H1 (cell line): ENCODE measurements at regions not wholly inside any gene's neighbourhood (a gene's known extent, or its start where the extent isn't known, plus 50 kb on each side); places are given as distances from the start of the nearest gene placed in this dataset.

Source experiments
- CTCF ChIA-PET: fragments of 300-600 bp; sonication (Branson Sonifier 250); formaldehyde crosslinking; loops from one replicate; lab custom pipeline; 2021; ENCODE audit not compliant: partially characterized antibody; lab: Charles Lee
- POLR2A ChIA-PET: fragments of 300-600 bp; sonication (Branson Sonifier 250); formaldehyde crosslinking; loops from one replicate; lab custom pipeline; 2021; ENCODE audit warnings: inconsistent platforms; ENCODE audit not compliant: partially characterized antibody; lab: Charles Lee
- DNase-seq, 2 experiments: peaks; one replicate each; pipeline versions ENCODE4 v3.0.0 to v3.0.0-alpha.2; 2010 to 2022; ENCODE audit warnings: low spot score in 2 of 2, low read depth in 1 of 2, mixed read lengths in 1 of 2
- FAIRE-seq: peaks from 2 replicates; lab custom pipeline; 2011; peaks lifted over from hg19 to GRCh38; lab: Jason Lieb, UNC
- H2AFZ ChIP-seq: 2 replicates; pipeline ENCODE4 v1.8.1; 2012; ENCODE audit warnings: low read length, inconsistent platforms
- H2AK5ac ChIP-seq: 2 replicates; pipeline ENCODE4 v1.6.1; 2013; ENCODE audit warnings: low read depth, low read length
- H2BK120ac ChIP-seq: replicated peaks from 2 replicates; pipeline ENCODE3; 2013; ENCODE audit warnings: low read depth, low read length, inconsistent platforms
- H2BK12ac ChIP-seq: 2 replicates; pipeline ENCODE4 v1.6.1; 2013; ENCODE audit warnings: low read depth, low read length
- H2BK15ac ChIP-seq: 2 replicates; pipeline ENCODE4 v1.6.1; 2013; ENCODE audit warnings: low read length
- H2BK20ac ChIP-seq: 2 replicates; pipeline ENCODE4 v1.6.1; 2013; ENCODE audit warnings: low read length
- H2BK5ac ChIP-seq: 2 replicates; pipeline ENCODE4 v1.6.1; 2013; ENCODE audit warnings: low read depth, low read length
- H3K14ac ChIP-seq: 2 replicates; pipeline ENCODE4 v1.6.1; 2013; ENCODE audit warnings: inconsistent platforms; ENCODE audit not compliant: insufficient read length
- H3K18ac ChIP-seq: 2 replicates; pipeline ENCODE4 v1.6.1; 2013; ENCODE audit warnings: low read length; ENCODE audit errors: extremely low read depth
- H3K23ac ChIP-seq: 2 replicates; pipeline ENCODE4 v1.6.1; 2013; ENCODE audit warnings: inconsistent platforms; ENCODE audit not compliant: insufficient read length
- H3K23me2 ChIP-seq: 2 replicates; pipeline ENCODE4 v1.6.1; 2013; ENCODE audit warnings: low read depth, low read length
- H3K27ac ChIP-seq: 2 replicates; pipeline ENCODE4 v1.6.1; 2011; ENCODE audit warnings: low read depth, low read length, inconsistent platforms
- H3K27me3 ChIP-seq, 4 experiments: replicated peaks in 1 of 4; 1 replicate in 1 of 4; 2 replicates in 3 of 4; pipeline versions ENCODE4 v1.6.1 to v1.8.1; 2011 to 2013; ENCODE audit warnings: low read length in 3 of 4, mild to moderate bottlenecking in 3 of 4, inconsistent platforms in 2 of 4, mixed read lengths in 2 of 4, moderate library complexity in 1 of 4; ENCODE audit not compliant: control insufficient read depth in 3 of 4, insufficient read depth in 3 of 4; ENCODE audit errors: extremely low read depth in 1 of 4
- H3K36me3 ChIP-seq, 4 experiments: 2 replicates each; pipeline versions ENCODE4 v1.6.1 to v1.8.1; 2011 to 2013; ENCODE audit warnings: mild to moderate bottlenecking in 4 of 4, low read length in 3 of 4, moderate library complexity in 2 of 4, control low read depth in 1 of 4, inconsistent platforms in 1 of 4; ENCODE audit not compliant: insufficient read depth in 4 of 4, control insufficient read depth in 2 of 4
- H3K4ac ChIP-seq: replicated peaks from 2 replicates; pipeline ENCODE3; 2013; ENCODE audit warnings: low read length, low read depth, mixed read lengths, inconsistent platforms; ENCODE audit not compliant: insufficient read length
- H3K4me1 ChIP-seq, 4 experiments: replicated peaks in 1 of 4; 1 replicate in 1 of 4; 2 replicates in 3 of 4; pipeline versions ENCODE4 v1.6.1 to v1.8.1; 2011 to 2013; ENCODE audit warnings: low read length in 3 of 4, inconsistent platforms in 2 of 4, mixed read lengths in 1 of 4; ENCODE audit not compliant: insufficient read depth in 4 of 4, control insufficient read depth in 3 of 4
- H3K4me2 ChIP-seq, 2 experiments: 2 replicates each; pipeline versions ENCODE4 v1.6.1 to v1.8.1; 2011 to 2013; ENCODE audit warnings: low read depth in 2 of 2, low read length in 2 of 2, control low read depth in 1 of 2, inconsistent platforms in 1 of 2, mild to moderate bottlenecking in 1 of 2; ENCODE audit not compliant: insufficient read depth in 1 of 2
- H3K4me3 ChIP-seq, 4 experiments: fragments of 200-600, 300-600 bp in 1 of 4; sonication (generic), shearing (Covaris generic), sonication (Bioruptor Twin) in 1 of 4; 2 replicates each; pipeline versions ENCODE4 v1.5.1 to v1.8.1; 2011 to 2016; ENCODE audit warnings: low read length in 4 of 4, low read depth in 3 of 4, control low read depth in 2 of 4, inconsistent platforms in 2 of 4, mild to moderate bottlenecking in 2 of 4, mixed read lengths in 1 of 4, moderate library complexity in 1 of 4; ENCODE audit not compliant: insufficient read depth in 2 of 4; ENCODE audit errors: extremely low read depth in 1 of 4
- H3K56ac ChIP-seq: replicated peaks from 2 replicates; pipeline ENCODE3; 2013; ENCODE audit warnings: low read depth, mild to moderate bottlenecking, mixed read lengths, low read length, inconsistent platforms; ENCODE audit not compliant: insufficient read length
- H3K79me1 ChIP-seq: 2 replicates; pipeline ENCODE4 v1.6.1; 2013; ENCODE audit warnings: low read depth, low read length, control low read depth
- H3K79me2 ChIP-seq, 2 experiments: 2 replicates each; pipeline versions ENCODE4 v1.6.1 to v1.8.1; 2012 to 2013; ENCODE audit warnings: low read length in 2 of 2, mild to moderate bottlenecking in 2 of 2, inconsistent platforms in 1 of 2; ENCODE audit not compliant: insufficient read depth in 2 of 2, control insufficient read depth in 1 of 2
- H3K9ac ChIP-seq, 4 experiments: replicated peaks in 1 of 4; 1 replicate in 1 of 4; 2 replicates in 3 of 4; pipeline versions ENCODE4 v1.6.1 to v1.8.1; 2011 to 2013; ENCODE audit warnings: low read depth in 3 of 4, low read length in 3 of 4, control low read depth in 2 of 4, mild to moderate bottlenecking in 2 of 4, moderate library complexity in 2 of 4, inconsistent platforms in 1 of 4; ENCODE audit errors: extremely low read depth in 1 of 4
- H3K9me3 ChIP-seq, 2 experiments: 2 replicates each; pipeline versions ENCODE4 v1.6.1 to v1.8.1; 2012 to 2013; ENCODE audit warnings: mild to moderate bottlenecking in 2 of 2, moderate library complexity in 2 of 2, control low read depth in 1 of 2, inconsistent platforms in 1 of 2, low read depth in 1 of 2, low read length in 1 of 2, mixed read lengths in 1 of 2; ENCODE audit not compliant: insufficient read depth in 2 of 2
- H4K20me1 ChIP-seq, 2 experiments: replicated peaks in 1 of 2; 2 replicates each; pipeline versions ENCODE3 to v1.8.1; 2011 to 2013; ENCODE audit warnings: inconsistent platforms in 2 of 2, low read length in 2 of 2, mild to moderate bottlenecking in 1 of 2; ENCODE audit not compliant: insufficient read depth in 2 of 2, control insufficient read depth in 1 of 2
- H4K5ac ChIP-seq: 2 replicates; pipeline ENCODE4 v1.6.1; 2013; ENCODE audit warnings: low read length, low read depth, mixed read lengths, inconsistent platforms; ENCODE audit not compliant: insufficient read length
- H4K8ac ChIP-seq: 2 replicates; pipeline ENCODE4 v1.8.0; 2013; ENCODE audit warnings: mild to moderate bottlenecking, moderate library complexity, low read length, inconsistent platforms; ENCODE audit not compliant: insufficient read depth; ENCODE audit errors: extremely low read depth
- H4K91ac ChIP-seq: replicated peaks from 2 replicates; pipeline ENCODE3; 2013; ENCODE audit warnings: low read length, mixed read lengths, inconsistent platforms; ENCODE audit not compliant: insufficient read length
- BCL11A ChIP-seq, 2 experiments: IDR thresholded peaks; one replicate each; pipeline ENCODE4 v1.6.1; 2011; ENCODE audit warnings: low read depth in 2 of 2, low read length in 2 of 2, mild to moderate bottlenecking in 2 of 2
- FOSL1 ChIP-seq: IDR thresholded peaks from 2 replicates; pipeline ENCODE4 v1.6.1; 2011; ENCODE audit warnings: mild to moderate bottlenecking, low read depth, low read length, moderate library complexity; ENCODE audit not compliant: insufficient read depth
- HDAC2 ChIP-seq, 2 experiments: fragments of 300-600 bp in 1 of 2; sonication (generic) in 1 of 2; IDR thresholded peaks; 2 replicates each; pipeline ENCODE4 v1.6.1; 2011 to 2012; ENCODE audit warnings: low read depth in 2 of 2, low read length in 2 of 2, mild to moderate bottlenecking in 2 of 2, moderate library complexity in 2 of 2, borderline replicate concordance in 1 of 2, inconsistent platforms in 1 of 2
- RBBP5 ChIP-seq: IDR thresholded peaks from 2 replicates; pipeline ENCODE4 v1.7.1; 2012; ENCODE audit warnings: low read depth, mild to moderate bottlenecking, inconsistent platforms, low read length, moderate library complexity, borderline replicate concordance
- TAF1 ChIP-seq: IDR thresholded peaks from 2 replicates; pipeline ENCODE4 v1.6.1; 2011; ENCODE audit warnings: mild to moderate bottlenecking, low read depth, low read length
- TCF12 ChIP-seq: IDR thresholded peaks from 2 replicates; pipeline ENCODE4 v1.6.1; 2011; ENCODE audit warnings: low read depth, mild to moderate bottlenecking, low read length
- WGBS, 2 experiments: shearing (Covaris generic) in 1 of 2; methylation state at CpG; one replicate each; pipeline versions ENCODE4 v1.1.6 to v1.1.7; 2013 to 2015; ENCODE audit warnings: low lambda C conversion rate in 2 of 2, mixed read lengths in 2 of 2, inconsistent platforms in 1 of 2, low coverage in 1 of 2, missing lambda C conversion rate in 1 of 2; ENCODE audit not compliant: insufficient replicate concordance in 2 of 2, insufficient coverage in 1 of 2, insufficient read length in 1 of 2; ENCODE audit errors: extremely low coverage in 1 of 2, missing lambda C conversion rate in 1 of 2; 5-methylcytosine and 5-hydroxymethylcytosine counted together
- TF ChIP-seq, protein P1 (sequence below): IDR thresholded peaks from 2 replicates; pipeline ENCODE4 v1.6.1; 2012; ENCODE audit warnings: inconsistent platforms

DNA sequence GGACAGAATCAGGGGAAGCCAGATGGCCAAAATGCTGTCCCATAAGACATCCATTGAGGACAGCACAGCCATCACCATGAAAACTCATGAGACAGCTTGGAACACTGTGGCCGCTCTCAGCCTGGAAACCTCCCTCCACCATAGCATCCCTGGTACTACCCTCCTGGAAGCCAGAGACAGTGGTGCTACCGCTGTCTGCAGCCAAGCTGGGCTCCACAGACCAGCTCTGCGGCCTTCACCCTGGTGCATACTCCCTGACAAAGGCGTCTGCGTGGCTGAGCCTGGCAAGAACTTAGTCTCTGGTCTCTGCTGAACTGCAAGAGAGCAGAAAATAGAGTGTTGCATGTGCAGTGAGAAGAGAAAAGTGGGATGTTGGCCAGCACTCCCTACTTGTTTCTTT lies 558.0 kb downstream of the C6orf118 start:
- peak overlapping the region; percentile 88; the same call in 1 of the 2 replicates for H2AFZ ChIP-seq
- 91% methylated on average over 5 of the region's 5 CpGs; no CpG with 5 or more reads in 1 of the 2 experiments for WGBS, 2 experiments
- no peak overlapping the region for H2AK5ac ChIP-seq
- H3K4me3 ChIP-seq = no peak overlapping the region
- peak overlapping the region; percentile 40; the same call in 1 of the 2 replicates for H2BK15ac ChIP-seq
- H2BK20ac ChIP-seq = no peak overlapping the region
- H3K23me2 ChIP-seq = no peaks in the 10 kb centered on the region
- H3K4me2 ChIP-seq = no peak overlapping the region
- no peak overlapping the region for H2BK12ac ChIP-seq
- no peak overlapping the region for H3K23ac ChIP-seq
- no peaks in the 10 kb centered on the region for H3K9me3 ChIP-seq
- no peak overlapping the region for H3K27ac ChIP-seq
- no peaks in the 10 kb centered on the region for H3K27me3 ChIP-seq
- H3K9ac ChIP-seq = no peak overlapping the region
- H3K79me1 ChIP-seq = no peaks in the 10 kb centered on the region
- H3K36me3 ChIP-seq = no peaks in the 10 kb centered on the region
- no peak overlapping the region for H3K14ac ChIP-seq
- no peak for FAIRE-seq
- no peak overlapping the region for H4K8ac ChIP-seq
- no peak for DNase-seq
- H3K4ac ChIP-seq = no peak overlapping the region
- H3K18ac ChIP-seq = no peak overlapping the region
- H4K5ac ChIP-seq = no peak overlapping the region
- ChIA-PET CTCF (interaction anchor here (1.7 kb wide), 1 partner anchor 100 kb away, joined by 4 read pairs; no protein-coding TSS in a partner anchor), POLR2A (no interaction called here)
- H4K20me1 ChIP-seq = no peaks in the 10 kb centered on the region
- H3K4me1 ChIP-seq = 0 out of 7 replicates have a peak, but pooled peaks cover 0 to 3% (median 0%) of the 10 kb centered on the region in 4 experiments
- no peaks in the 10 kb centered on the region for H3K79me2 ChIP-seq
- H3K56ac ChIP-seq = no peak overlapping the region
- TF ChIP-seq, protein P1, sequence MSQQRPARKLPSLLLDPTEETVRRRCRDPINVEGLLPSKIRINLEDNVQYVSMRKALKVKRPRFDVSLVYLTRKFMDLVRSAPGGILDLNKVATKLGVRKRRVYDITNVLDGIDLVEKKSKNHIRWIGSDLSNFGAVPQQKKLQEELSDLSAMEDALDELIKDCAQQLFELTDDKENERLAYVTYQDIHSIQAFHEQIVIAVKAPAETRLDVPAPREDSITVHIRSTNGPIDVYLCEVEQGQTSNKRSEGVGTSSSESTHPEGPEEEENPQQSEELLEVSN = no peak
- TF ChIP-seq FOSL1 = no peak
- TF ChIP-seq TCF12 = no peak
- no peak for TF ChIP-seq RBBP5
- no peak for TF ChIP-seq BCL11A (IDR thresholded peaks at IDR 0.05; ENCODE audit: low read depth in 2 of 2, low read length in 2 of 2)
- TF ChIP-seq TAF1 = no peak
- TF ChIP-seq HDAC2 (IDR thresholded peaks at IDR 0.05; ENCODE audit: borderline replicate concordance in 1 of 2, low read depth in 2 of 2, low read length in 2 of 2) = no peak
- H4K91ac ChIP-seq = no peak overlapping the region
- no peak overlapping the region for H2BK120ac ChIP-seq
- no peak overlapping the region for H2BK5ac ChIP-seq
